ENCODE measurements at regions not wholly inside any gene's neighbourhood (a gene's known extent, or its start where the extent isn't known, plus 50 kb on each side); places are given as distances from the start of the nearest gene placed in this dataset.

DNA sequence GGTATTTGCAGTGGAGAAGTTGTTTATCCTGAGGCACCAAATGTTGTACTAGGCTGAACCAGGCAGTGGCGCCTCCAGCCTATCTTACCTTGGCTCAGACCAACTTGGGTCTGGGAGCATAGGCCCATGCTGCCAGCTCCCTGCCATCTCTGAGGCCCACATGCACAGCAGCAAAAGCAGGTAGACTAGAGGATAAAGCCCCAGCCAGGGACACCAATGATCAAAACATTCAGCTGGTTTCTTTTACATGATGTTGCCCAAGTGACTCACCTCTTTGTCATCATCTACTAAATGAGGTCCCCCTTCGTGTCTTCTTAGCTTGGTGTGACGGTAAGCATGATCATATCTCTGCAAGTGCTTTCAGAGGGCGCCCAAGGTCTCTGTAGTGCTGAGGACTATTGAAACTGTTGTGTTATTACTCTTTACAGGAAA is 112.1 kb upstream of the DRD2 start:
- Histone ChIP-seq H3K4me3 (no peak overlapping the region), H3K27ac (no peak overlapping the region), H3K4me1 (ENCODE audit: control insufficient read depth in 1 of 2, low read depth in 2 of 2) (no peaks in the 10 kb centered on the region), H3K9me3 (no peaks in the 10 kb centered on the region), H3K36me3 (no peaks in the 10 kb centered on the region), H3K27me3 (replicated peaks; ENCODE audit: insufficient read depth) (no peaks in the 10 kb centered on the region)
- TF ChIP-seq, protein P1, sequence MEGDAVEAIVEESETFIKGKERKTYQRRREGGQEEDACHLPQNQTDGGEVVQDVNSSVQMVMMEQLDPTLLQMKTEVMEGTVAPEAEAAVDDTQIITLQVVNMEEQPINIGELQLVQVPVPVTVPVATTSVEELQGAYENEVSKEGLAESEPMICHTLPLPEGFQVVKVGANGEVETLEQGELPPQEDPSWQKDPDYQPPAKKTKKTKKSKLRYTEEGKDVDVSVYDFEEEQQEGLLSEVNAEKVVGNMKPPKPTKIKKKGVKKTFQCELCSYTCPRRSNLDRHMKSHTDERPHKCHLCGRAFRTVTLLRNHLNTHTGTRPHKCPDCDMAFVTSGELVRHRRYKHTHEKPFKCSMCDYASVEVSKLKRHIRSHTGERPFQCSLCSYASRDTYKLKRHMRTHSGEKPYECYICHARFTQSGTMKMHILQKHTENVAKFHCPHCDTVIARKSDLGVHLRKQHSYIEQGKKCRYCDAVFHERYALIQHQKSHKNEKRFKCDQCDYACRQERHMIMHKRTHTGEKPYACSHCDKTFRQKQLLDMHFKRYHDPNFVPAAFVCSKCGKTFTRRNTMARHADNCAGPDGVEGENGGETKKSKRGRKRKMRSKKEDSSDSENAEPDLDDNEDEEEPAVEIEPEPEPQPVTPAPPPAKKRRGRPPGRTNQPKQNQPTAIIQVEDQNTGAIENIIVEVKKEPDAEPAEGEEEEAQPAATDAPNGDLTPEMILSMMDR (IDR thresholded peaks at IDR 0.05), result no peak
- ATAC-seq (ENCODE audit: insufficient number of reproducible peaks, low FRiP score, low read depth) (no peak), DNase-seq (ENCODE audit: low spot score) (no peak)

DNA sequence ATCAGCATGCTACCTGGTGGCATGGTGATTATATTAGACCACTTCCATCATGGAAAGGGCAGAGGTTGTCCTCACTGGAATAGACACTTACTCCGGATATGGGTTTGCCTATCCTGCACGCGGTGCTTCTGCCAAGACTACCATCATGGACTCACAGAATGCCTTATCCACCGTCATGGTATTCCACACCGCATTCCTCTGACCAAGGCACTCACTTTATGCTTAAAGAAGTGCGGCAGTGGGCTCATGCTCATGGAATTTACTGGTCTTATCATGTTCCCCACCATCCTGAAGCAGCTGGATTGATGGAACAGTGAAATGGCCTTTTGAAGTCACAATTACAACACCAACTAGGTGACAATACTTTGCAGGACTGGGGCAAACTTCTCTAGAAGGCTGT is 109.2 kb upstream of the DRD2 start:
- no peak for DNase-seq (ENCODE audit: low spot score)
- Histone ChIP-seq H3K9me3 (no peaks in the 10 kb centered on the region), H3K4me1 (ENCODE audit: control insufficient read depth in 1 of 2, low read depth in 2 of 2) (no peaks in the 10 kb centered on the region), H3K27me3 (replicated peaks; ENCODE audit: insufficient read depth) (no peaks in the 10 kb centered on the region), H3K36me3 (no peaks in the 10 kb centered on the region), H3K27ac (no peak overlapping the region), H3K4me3 (no peak overlapping the region)
- TF ChIP-seq, protein P1 (IDR thresholded peaks at IDR 0.05), result no peak
- ATAC-seq (ENCODE audit: insufficient number of reproducible peaks, low FRiP score, low read depth), result no peak

DNA sequence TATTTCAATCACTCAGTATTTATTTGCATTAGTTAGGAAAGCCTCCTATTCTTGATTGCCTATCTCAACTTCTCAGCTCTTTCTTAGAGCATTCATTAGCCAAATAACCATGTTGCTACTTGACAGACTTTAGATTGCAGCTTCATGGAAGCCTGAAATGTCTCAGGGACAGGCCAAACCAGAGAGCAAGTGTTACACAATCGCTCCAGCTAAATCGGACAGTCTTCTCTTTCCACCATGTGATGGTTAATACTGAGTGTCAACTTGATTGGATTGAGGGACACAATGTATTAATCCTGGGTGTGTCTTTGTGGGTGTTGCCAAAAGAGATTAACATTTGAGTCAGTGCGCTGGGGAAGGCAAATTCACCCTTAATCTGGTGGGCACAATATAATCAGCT is 106.5 kb upstream of the DRD2 start:
- Histone ChIP-seq H3K4me3 (no peak overlapping the region), H3K4me1 (ENCODE audit: control insufficient read depth in 1 of 2, low read depth in 2 of 2) (peaks cover 0 to 11% of the 10 kb centered on the region in 2 donors), H3K27ac (no peak overlapping the region), H3K27me3 (replicated peaks; ENCODE audit: insufficient read depth) (no peaks in the 10 kb centered on the region), H3K9me3 (no peaks in the 10 kb centered on the region), H3K36me3 (no peaks in the 10 kb centered on the region)
- no peak for DNase-seq (ENCODE audit: low spot score)
- TF ChIP-seq, protein P1 (IDR thresholded peaks at IDR 0.05), result no peak
- ATAC-seq (ENCODE audit: insufficient number of reproducible peaks, low FRiP score, low read depth), result no peak

DNA sequence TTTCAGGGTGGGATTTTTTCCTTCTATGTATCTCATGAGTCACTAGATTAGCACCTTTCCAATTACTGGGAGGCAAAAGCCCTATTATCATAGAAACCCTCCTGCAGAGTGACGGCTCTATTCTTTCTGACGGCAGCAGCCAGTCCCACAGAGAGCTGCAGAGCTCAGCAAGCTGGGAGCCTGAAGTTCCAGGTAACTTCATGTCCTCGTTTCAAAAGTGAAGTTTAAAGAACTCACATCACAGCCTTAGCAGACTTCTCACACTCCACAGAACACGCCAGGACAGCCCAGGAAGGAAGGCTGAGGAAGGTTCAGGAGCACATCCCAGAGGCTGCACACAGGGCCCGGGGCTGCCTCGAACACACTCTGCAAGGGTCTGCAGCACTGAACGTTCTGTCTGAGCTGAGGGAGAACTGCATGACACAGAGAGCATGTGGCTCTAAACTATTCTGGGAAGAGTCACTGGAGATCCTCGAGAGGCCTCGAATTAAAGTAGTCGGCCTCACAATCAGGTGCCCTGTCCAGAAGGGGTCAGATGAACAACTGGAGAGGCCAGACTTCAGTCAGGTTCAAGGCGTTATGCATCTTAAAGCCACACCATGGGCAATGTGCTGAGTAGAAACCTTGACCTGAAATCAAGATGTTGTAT is 104.2 kb upstream of the DRD2 start:
- Histone ChIP-seq H3K27ac (no peak overlapping the region), H3K27me3 (replicated peaks; ENCODE audit: insufficient read depth) (no peaks in the 10 kb centered on the region), H3K9me3 (no peaks in the 10 kb centered on the region), H3K4me1 (ENCODE audit: control insufficient read depth in 1 of 2, low read depth in 2 of 2) (peaks cover 0 to 11% of the 10 kb centered on the region in 2 donors), H3K36me3 (no peaks in the 10 kb centered on the region), H3K4me3 (no peak overlapping the region)
- TF ChIP-seq, protein P1 (IDR thresholded peaks at IDR 0.05), result no peak
- no peak for ATAC-seq (ENCODE audit: insufficient number of reproducible peaks, low FRiP score, low read depth)
- no peak for DNase-seq (ENCODE audit: low spot score)

DNA sequence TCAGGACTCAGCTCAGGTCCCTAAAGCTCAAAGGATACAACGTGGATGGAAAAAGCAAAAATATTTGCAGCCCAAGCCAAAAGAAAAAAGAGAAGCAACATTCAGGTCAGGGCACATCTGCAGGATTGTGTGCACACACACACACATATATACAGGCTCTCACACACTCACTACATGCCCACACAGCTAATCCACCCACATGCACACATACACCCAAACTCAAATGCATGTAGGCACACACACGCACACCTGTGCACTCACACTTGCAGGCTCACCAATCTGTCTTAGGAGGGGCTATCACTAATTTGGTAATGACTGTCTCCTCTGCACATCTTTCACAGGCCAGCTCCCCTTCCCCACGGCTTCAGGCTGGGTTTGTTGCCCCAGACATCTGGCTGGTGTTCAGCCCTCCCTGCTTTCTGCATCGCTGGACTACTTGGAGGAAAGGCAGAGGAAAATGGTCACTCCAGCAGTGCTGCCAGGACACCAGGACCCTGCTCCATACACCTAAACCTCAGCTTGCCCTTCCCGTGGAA is 103.6 kb upstream of the DRD2 start:
- peaks cover 0 to 11% of the 10 kb centered on the region in 2 donors for H3K4me1 ChIP-seq (ENCODE audit: control insufficient read depth in 1 of 2, low read depth in 2 of 2)
- DNase-seq (ENCODE audit: low spot score), result no peak
- H3K9me3 ChIP-seq, result no peaks in the 10 kb centered on the region
- TF ChIP-seq, protein P1 (IDR thresholded peaks at IDR 0.05), result no peak
- no peak overlapping the region for H3K4me3 ChIP-seq
- no peak for ATAC-seq (ENCODE audit: insufficient number of reproducible peaks, low FRiP score, low read depth)
- no peaks in the 10 kb centered on the region for H3K27me3 ChIP-seq (replicated peaks; ENCODE audit: insufficient read depth)
- no peak overlapping the region for H3K27ac ChIP-seq
- H3K36me3 ChIP-seq, result no peaks in the 10 kb centered on the region
